KMS-11 (cell line): ENCODE measurements at regions not wholly inside any gene's neighbourhood (a gene's known extent, or its start where the extent isn't known, plus 50 kb on each side); places are given as distances from the start of the nearest gene placed in this dataset.
A peak's percentile ranks its signal among the peaks of the same experiment; 100 is the strongest.

Experiments used
- H2AFZ ChIP-seq: fragments of 200-600 bp; sonication (generic); 2 replicates; pipeline ENCODE4 v1.6.1; 2016; ENCODE audit warnings: antibody characterized with exemption, mixed run types, low read depth
- H3K27ac ChIP-seq: fragments of 200-600 bp; sonication (generic); 2 replicates; pipeline ENCODE4 v1.6.1; 2016; ENCODE audit warnings: mild to moderate bottlenecking, mixed run types
- H3K27me3 ChIP-seq: fragments of 200-600 bp; sonication (generic); 2 replicates; pipeline ENCODE4 v1.6.1; 2017; ENCODE audit warnings: mild to moderate bottlenecking, low read depth, mixed run types, moderate library complexity; ENCODE audit not compliant: insufficient read depth
- H3K36me3 ChIP-seq: fragments of 200-600 bp; sonication (generic); 2 replicates; pipeline ENCODE4 v1.6.1; 2017; ENCODE audit warnings: mild to moderate bottlenecking, mixed run types; ENCODE audit not compliant: insufficient read depth
- H3K4me1 ChIP-seq: fragments of 200-600 bp; sonication (generic); 2 replicates; pipeline ENCODE4 v1.6.1; 2016; ENCODE audit warnings: mild to moderate bottlenecking, low read depth, mixed run types; ENCODE audit not compliant: poor library complexity, severe bottlenecking
- H3K4me2 ChIP-seq: fragments of 200-600 bp; sonication (generic); 2 replicates; pipeline ENCODE4 v1.7.0; 2016; ENCODE audit warnings: mild to moderate bottlenecking, mixed run types
- H3K4me3 ChIP-seq: fragments of 200-600 bp; sonication (generic); IDR thresholded peaks from 2 replicates; pipeline ENCODE4 v1.6.1; 2017; ENCODE audit warnings: low read depth, low read length, mixed read lengths; ENCODE audit not compliant: insufficient read depth
- H3K79me2 ChIP-seq: fragments of 200-600 bp; sonication (generic); 2 replicates; pipeline ENCODE4 v1.6.1; 2016; ENCODE audit warnings: low read depth, mixed run types; ENCODE audit not compliant: insufficient read depth
- H3K9ac ChIP-seq: fragments of 200-600 bp; sonication (generic); 2 replicates; pipeline ENCODE4 v1.6.1; 2016; ENCODE audit warnings: mild to moderate bottlenecking, mixed run types
- H4K20me1 ChIP-seq: fragments of 200-600 bp; sonication (generic); 2 replicates; pipeline ENCODE4 v1.6.1; 2016; ENCODE audit warnings: mild to moderate bottlenecking, mixed run types; ENCODE audit not compliant: insufficient read depth
- TF ChIP-seq, protein P1 (sequence below): fragments of 200-600 bp; sonication (generic); conservative IDR thresholded peaks from 2 replicates; pipeline ENCODE4 v1.6.1; 2017; ENCODE audit warnings: low read depth, mild to moderate bottlenecking, antibody characterized with exemption, low read length, moderate library complexity, mixed read lengths

GRCh38 chr4:115871596-115871995, 758.2 kb upstream of the NDST4 start:
- H3K79me2 ChIP-seq = no peaks in the 10 kb centered on the region
- H3K27ac ChIP-seq = no peak overlapping the region
- no peak overlapping the region for H3K4me3 ChIP-seq
- no peaks in the 10 kb centered on the region for H3K27me3 ChIP-seq
- no peak overlapping the region for H2AFZ ChIP-seq
- no peaks in the 10 kb centered on the region for H3K36me3 ChIP-seq
- TF ChIP-seq, protein P1, sequence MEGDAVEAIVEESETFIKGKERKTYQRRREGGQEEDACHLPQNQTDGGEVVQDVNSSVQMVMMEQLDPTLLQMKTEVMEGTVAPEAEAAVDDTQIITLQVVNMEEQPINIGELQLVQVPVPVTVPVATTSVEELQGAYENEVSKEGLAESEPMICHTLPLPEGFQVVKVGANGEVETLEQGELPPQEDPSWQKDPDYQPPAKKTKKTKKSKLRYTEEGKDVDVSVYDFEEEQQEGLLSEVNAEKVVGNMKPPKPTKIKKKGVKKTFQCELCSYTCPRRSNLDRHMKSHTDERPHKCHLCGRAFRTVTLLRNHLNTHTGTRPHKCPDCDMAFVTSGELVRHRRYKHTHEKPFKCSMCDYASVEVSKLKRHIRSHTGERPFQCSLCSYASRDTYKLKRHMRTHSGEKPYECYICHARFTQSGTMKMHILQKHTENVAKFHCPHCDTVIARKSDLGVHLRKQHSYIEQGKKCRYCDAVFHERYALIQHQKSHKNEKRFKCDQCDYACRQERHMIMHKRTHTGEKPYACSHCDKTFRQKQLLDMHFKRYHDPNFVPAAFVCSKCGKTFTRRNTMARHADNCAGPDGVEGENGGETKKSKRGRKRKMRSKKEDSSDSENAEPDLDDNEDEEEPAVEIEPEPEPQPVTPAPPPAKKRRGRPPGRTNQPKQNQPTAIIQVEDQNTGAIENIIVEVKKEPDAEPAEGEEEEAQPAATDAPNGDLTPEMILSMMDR = no peak
- no peaks in the 10 kb centered on the region for H4K20me1 ChIP-seq
- H3K4me2 ChIP-seq = no peak overlapping the region
- no peak overlapping the region for H3K9ac ChIP-seq
- no peaks in the 10 kb centered on the region for H3K4me1 ChIP-seq

- TF ChIP-seq, protein P1 = no peak
- no peaks in the 10 kb centered on the region for H4K20me1 ChIP-seq
- H2AFZ ChIP-seq = no peak overlapping the region
- no peak overlapping the region for H3K9ac ChIP-seq
- H3K36me3 ChIP-seq = no peaks in the 10 kb centered on the region
- no peaks in the 10 kb centered on the region for H3K79me2 ChIP-seq
- no peak overlapping the region for H3K4me3 ChIP-seq
- H3K27me3 ChIP-seq = no peaks in the 10 kb centered on the region
- no peak overlapping the region for H3K4me2 ChIP-seq
- no peak overlapping the region for H3K27ac ChIP-seq
- no peaks in the 10 kb centered on the region for H3K4me1 ChIP-seq
Observed at GRCh38 chr4:115866364-115866896, 753.0 kb upstream of the NDST4 start.

GRCh38 chr4:115865736-115866135, 752.3 kb upstream of the NDST4 start:
- Histone ChIP-seq H3K36me3 (no peaks in the 10 kb centered on the region), H3K79me2 (no peaks in the 10 kb centered on the region), H2AFZ (no peak overlapping the region), H3K4me2 (no peak overlapping the region), H4K20me1 (no peaks in the 10 kb centered on the region), H3K4me3 (no peak overlapping the region), H3K9ac (no peak overlapping the region), H3K4me1 (no peaks in the 10 kb centered on the region), H3K27ac (no peak overlapping the region), H3K27me3 (no peaks in the 10 kb centered on the region)
- TF ChIP-seq, protein P1 = no peak

- no peak overlapping the region for H3K4me2 ChIP-seq
- H3K4me1 ChIP-seq = no peaks in the 10 kb centered on the region
Observed at GRCh38 chr4:115852767-115853091, 739.3 kb upstream of the NDST4 start.

More at GRCh38 chr4:115852767-115853091, 739.3 kb upstream of the NDST4 start:
- no peaks in the 10 kb centered on the region for H4K20me1 ChIP-seq
- no peaks in the 10 kb centered on the region for H3K27me3 ChIP-seq
- no peaks in the 10 kb centered on the region for H3K79me2 ChIP-seq
- TF ChIP-seq, protein P1 = peak; percentile 53
- H3K9ac ChIP-seq = no peak overlapping the region
- no peak overlapping the region for H3K4me3 ChIP-seq
- H2AFZ ChIP-seq = no peak overlapping the region
- H3K27ac ChIP-seq = no peak overlapping the region
- no peaks in the 10 kb centered on the region for H3K36me3 ChIP-seq
